Mesodermal cell (in vitro differentiated cells): ENCODE measurements at regions not wholly inside any gene's neighbourhood (a gene's known extent, or its start where the extent isn't known, plus 50 kb on each side); places are given as distances from the start of the nearest gene placed in this dataset.

Source experiments
- H3K27ac ChIP-seq: 2 replicates; pipeline ENCODE4 v1.7.0; 2013; ENCODE audit warnings: mild to moderate bottlenecking, low read depth, low read length, moderate library complexity; ENCODE audit not compliant: severe bottlenecking
- H3K36me3 ChIP-seq: 2 replicates; pipeline ENCODE4 v1.7.1; 2013; ENCODE audit warnings: mild to moderate bottlenecking, low read length, moderate library complexity; ENCODE audit not compliant: control insufficient read depth, insufficient read depth
- H3K4me1 ChIP-seq: one replicate; pipeline ENCODE4 v1.7.1; 2013; ENCODE audit warnings: mild to moderate bottlenecking, low read length; ENCODE audit not compliant: insufficient read depth, control insufficient read depth, poor library complexity, severe bottlenecking
- H3K4me3 ChIP-seq: 2 replicates; pipeline ENCODE4 v1.7.0; 2013; ENCODE audit warnings: low read length, control low read depth, mild to moderate bottlenecking; ENCODE audit not compliant: insufficient read depth, poor library complexity, severe bottlenecking; ENCODE audit errors: extremely low read depth
- H3K9me3 ChIP-seq: 2 replicates; pipeline ENCODE4 v1.7.1; 2013; ENCODE audit warnings: mild to moderate bottlenecking, low read length, moderate library complexity; ENCODE audit not compliant: control insufficient read depth
- WGBS, 2 experiments: methylation state at CpG; one replicate each; pipeline ENCODE4 v1.1.5; 2013; ENCODE audit warnings: missing lambda C conversion rate in 2 of 2; ENCODE audit not compliant: insufficient coverage in 2 of 2; 5-methylcytosine and 5-hydroxymethylcytosine counted together

DNA sequence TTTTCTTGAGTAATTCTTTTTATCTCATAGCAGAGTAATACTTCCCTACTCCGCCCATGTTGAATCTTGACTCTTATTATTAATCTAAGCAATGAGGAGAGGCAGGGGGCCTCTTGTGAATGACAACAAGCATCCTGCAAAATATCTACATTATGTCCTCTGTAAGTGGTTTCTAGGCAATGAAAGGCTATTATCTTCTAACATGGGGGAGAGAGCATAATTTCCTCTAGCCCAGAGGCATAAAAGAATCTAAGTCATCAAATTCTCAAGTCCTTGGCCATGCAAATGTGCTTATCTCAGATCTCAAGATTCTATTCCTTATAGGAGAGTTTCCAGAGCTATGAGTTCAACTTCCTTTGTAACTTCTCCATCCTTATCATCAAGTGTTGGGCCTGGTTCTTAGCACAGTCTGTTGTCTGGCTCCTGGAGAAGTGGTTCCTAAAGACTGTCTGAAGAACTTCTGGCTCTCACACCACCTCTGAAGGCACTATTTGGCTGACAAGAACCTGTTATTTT is 423.1 kb upstream of the INTU start:
- no peaks in the 10 kb centered on the region for H3K36me3 ChIP-seq
- H3K4me3 ChIP-seq: no peak overlapping the region
- no peak overlapping the region for H3K27ac ChIP-seq
- no peaks in the 10 kb centered on the region for H3K4me1 ChIP-seq
- H3K9me3 ChIP-seq: no peaks in the 10 kb centered on the region
- no CpG with 5 or more reads among the region's 1 CpG for WGBS, 2 experiments

DNA sequence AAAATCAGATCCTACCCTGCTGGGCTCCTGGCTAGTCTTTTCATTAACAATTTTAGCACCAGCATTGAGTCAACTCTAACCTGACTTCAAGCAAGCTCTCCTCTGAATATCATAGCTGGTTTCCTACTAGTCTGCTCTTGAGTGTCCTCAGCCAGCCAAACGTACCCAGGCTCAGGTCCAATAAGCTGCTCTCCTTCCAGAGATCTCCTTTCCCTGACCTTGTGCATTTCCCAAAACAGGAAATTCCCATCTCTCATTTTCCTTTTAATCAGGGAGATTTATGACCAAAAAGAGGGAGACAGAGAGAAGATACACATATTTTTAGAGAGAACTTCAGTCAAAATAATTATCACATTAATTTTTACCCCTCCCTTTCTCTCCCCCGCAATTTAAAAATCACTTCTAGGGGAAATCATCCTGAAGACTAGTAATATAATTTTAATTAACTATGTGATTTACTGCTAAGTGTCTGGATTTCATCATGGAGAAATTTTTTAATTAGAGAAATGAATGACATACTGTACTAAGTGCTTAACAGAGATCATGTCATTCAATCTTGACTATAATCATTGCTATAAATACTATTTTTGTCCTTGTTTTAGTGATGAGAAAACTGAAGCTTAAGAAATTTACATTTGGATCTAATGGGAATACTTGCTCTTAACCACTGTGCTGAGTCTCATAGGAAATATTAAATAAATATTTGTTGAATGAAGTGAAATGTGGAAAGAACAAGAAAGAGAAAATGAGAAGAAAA is 421.7 kb upstream of the INTU start:
- no peak overlapping the region for H3K4me3 ChIP-seq
- no peak overlapping the region for H3K27ac ChIP-seq
- no peaks in the 10 kb centered on the region for H3K9me3 ChIP-seq
- no peaks in the 10 kb centered on the region for H3K4me1 ChIP-seq
- H3K36me3 ChIP-seq: no peaks in the 10 kb centered on the region
- 67 to 90% methylated on average over 1 of the region's 2 CpGs for WGBS, 2 experiments

DNA sequence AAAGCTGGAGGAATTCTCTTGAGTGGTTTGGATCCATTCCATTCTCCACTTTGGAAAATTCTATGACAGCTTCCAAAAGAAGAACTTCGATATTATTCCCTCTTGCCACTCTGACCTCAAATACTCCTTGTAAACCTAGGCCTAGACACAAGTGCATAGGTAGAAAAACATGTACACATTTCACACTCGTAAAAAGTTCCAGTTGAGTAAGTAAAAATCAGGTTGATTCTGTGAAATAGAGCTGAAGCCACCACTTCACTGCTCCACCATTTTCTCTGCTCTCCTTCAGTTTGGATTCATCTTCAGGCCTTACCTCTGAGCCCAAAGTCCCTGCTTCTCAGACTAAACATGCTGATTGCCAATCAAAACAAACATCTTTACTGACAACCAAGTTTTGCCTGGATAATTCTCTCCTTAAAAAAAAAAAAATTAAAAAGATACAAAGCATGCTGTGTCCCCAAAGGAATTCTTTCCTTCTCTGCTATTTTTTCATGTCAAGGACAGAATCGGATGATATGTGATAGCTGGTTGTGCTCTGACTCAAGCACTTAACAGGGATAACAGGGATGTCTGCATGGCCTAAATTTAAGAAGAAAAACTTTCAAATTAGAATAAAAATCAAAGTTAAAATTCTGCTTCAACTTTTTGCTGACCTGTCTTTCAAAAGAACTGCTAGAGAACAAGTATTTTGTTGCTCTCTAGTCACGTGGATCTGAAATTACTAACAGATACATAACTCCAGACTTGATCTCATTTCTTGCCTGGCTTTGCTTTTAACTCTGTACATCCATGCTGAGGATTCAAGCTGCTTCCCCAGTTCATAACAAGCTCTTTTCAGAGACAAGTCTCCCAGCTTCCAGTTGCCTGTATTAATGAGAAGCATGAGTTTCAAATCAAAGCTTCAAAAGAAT is 420.9 kb upstream of the INTU start:
- Histone ChIP-seq H3K4me3 (no peak overlapping the region), H3K9me3 (no peaks in the 10 kb centered on the region), H3K4me1 (no peaks in the 10 kb centered on the region), H3K36me3 (no peaks in the 10 kb centered on the region), H3K27ac (no peak overlapping the region)
- 100% methylated on average over 1 to 2 of the region's 4 CpGs for WGBS, 2 experiments

DNA sequence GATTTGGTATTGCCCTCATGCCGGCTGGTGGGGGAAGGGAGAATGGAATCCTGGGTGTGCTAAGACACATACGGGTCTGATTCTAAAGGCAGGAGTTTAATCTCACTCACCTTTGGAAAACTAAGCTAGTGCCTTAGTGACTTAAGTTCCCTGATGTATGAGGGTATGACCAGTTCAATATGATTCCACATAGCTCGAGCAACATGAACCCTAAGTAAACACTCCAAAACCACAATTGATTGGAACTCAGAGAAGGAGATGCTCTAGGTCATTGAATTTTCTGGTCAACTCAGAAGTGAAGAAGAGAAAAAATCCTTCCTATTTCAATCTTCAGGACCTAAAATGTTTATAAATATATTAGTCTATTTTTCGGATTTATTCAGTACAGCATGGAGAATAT is 420.1 kb upstream of the INTU start:
- Histone ChIP-seq H3K4me3 (no peak overlapping the region), H3K27ac (no peak overlapping the region), H3K9me3 (no peaks in the 10 kb centered on the region), H3K36me3 (no peaks in the 10 kb centered on the region), H3K4me1 (no peaks in the 10 kb centered on the region)
- 63 to 100% methylated on average over 1 of the region's 4 CpGs for WGBS, 2 experiments

DNA sequence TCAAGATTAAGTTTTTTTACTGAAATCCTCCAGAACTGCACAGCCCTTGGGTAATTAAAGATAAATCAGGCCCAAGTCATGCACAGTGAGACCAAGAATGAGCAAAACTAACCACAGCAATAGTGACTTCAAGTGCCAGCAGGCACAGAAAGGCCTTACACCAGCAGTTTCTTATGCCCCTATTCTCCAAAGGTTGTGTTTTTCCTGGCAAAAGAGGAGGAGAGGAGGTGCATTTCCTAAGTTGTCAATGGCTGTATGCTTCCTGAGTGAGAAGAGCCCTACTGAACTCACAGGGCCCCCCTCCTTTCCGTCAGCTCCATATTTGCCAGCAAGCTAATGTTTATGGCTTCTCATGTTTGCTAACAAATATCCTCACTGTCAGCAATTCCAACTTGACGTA is 418.7 kb upstream of the INTU start:
- Histone ChIP-seq H3K4me3 (no peak overlapping the region), H3K4me1 (no peaks in the 10 kb centered on the region), H3K27ac (no peak overlapping the region), H3K9me3 (no peaks in the 10 kb centered on the region), H3K36me3 (no peaks in the 10 kb centered on the region)
- WGBS, 2 experiments: 86% methylated on average over 1 of the region's 2 CpGs; no CpG with 5 or more reads in 1 of the 2 experiments

DNA sequence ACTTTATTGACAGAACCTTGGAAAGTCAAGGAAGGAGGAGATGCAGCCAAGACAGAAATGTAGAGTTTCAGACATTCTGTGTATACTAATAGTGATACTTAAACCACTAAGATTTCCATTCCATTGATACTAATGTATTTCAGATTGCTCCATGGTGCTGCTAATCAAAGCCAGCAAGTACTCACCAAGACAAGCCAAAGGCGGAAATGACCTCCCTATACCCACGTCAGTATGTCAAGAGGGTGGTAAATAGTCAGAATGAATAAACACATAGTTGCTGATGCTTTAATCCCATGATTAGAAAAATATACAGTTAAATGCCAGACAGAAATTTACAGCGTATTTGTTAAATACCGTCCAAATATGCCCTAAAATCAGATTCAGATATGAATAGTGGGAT is 417.8 kb upstream of the INTU start:
- H3K4me1 ChIP-seq: no peaks in the 10 kb centered on the region
- no peak overlapping the region for H3K27ac ChIP-seq
- WGBS, 2 experiments: no CpG with 5 or more reads among the region's 4 CpGs
- H3K9me3 ChIP-seq: no peaks in the 10 kb centered on the region
- H3K4me3 ChIP-seq: no peak overlapping the region
- H3K36me3 ChIP-seq: no peaks in the 10 kb centered on the region

DNA sequence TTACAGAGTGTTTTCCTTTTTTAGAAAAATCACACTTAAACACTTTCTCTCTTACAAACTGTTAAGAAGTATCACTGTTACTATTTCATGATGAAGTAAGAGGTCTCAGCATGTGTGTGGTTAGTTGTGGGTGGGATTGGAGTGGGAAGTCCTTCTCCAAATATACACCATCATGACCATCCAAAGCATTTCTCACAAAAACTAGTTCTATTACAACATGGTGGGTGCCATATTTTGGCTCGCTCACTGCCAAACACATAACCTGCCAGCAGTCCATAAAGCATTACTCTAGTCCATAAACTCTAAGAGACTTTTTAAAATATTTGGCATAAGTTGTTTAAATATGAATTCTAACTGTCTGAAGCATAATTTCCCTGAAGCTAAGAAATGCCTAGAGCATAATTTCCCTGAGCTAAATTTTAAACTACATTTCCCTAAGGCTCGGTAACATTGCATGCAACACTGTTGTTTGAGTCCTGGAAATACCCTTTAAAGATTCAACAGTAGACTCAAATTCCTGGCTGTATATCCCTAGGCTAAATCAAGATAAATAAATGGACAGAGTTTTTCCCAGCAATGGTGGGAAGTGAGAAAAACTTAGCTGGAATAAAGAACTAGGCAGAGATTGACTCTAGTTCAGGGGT is 415.0 kb upstream of the INTU start:
- Histone ChIP-seq H3K27ac (no peak overlapping the region), H3K36me3 (no peaks in the 10 kb centered on the region), H3K4me1 (no peaks in the 10 kb centered on the region), H3K9me3 (no peaks in the 10 kb centered on the region), H3K4me3 (no peak overlapping the region)
- WGBS, 2 experiments: 86 to 100% methylated on average over 1 of the region's 2 CpGs

DNA sequence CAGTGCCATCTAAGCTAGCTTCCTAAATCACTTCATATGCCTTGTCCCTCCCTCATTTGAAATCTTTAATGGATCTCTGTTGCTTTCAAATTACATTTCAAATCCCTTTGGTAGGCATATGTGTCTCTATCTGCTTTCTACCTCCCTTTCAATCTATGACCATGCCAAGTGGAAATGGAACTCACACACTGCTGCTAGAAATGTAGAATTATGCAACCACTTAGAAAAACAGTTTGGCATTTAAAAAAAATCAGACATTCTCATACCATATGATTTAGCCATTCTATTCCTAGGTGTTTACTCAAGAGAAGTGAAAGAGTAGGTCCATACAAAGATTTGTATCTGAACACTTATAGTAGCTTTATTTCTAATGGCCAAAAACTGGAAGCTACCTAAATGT is 413.5 kb upstream of the INTU start:
- Histone ChIP-seq H3K36me3 (no peaks in the 10 kb centered on the region), H3K4me3 (no peak overlapping the region), H3K27ac (no peak overlapping the region), H3K9me3 (no peaks in the 10 kb centered on the region), H3K4me1 (no peaks in the 10 kb centered on the region)

DNA sequence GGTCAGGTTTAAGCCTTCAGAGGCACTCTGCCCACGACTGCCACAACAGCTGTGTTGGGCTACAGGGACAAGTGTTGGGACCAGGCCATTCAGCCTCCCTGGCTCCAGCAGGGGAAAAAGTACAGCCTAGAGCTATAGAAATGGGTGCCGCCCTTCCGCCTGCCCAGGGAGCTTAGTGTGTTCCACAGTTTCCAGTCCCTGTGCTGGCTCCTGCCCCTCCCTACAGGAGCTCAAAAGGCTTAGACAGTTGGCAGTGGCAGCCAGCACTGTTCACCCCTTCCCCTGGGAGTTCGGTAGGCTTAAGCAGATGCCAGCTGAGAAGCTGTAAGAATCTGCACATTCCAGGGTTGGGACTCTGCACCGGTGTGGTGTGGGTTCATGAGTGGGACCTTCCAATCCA is 408.2 kb upstream of the INTU start:
- Histone ChIP-seq H3K27ac (no peak overlapping the region), H3K4me3 (no peak overlapping the region), H3K9me3 (no peaks in the 10 kb centered on the region), H3K36me3 (no peaks in the 10 kb centered on the region), H3K4me1 (no peaks in the 10 kb centered on the region)
- WGBS, 2 experiments: 88 to 92% methylated on average over 5 of the region's 5 CpGs

DNA sequence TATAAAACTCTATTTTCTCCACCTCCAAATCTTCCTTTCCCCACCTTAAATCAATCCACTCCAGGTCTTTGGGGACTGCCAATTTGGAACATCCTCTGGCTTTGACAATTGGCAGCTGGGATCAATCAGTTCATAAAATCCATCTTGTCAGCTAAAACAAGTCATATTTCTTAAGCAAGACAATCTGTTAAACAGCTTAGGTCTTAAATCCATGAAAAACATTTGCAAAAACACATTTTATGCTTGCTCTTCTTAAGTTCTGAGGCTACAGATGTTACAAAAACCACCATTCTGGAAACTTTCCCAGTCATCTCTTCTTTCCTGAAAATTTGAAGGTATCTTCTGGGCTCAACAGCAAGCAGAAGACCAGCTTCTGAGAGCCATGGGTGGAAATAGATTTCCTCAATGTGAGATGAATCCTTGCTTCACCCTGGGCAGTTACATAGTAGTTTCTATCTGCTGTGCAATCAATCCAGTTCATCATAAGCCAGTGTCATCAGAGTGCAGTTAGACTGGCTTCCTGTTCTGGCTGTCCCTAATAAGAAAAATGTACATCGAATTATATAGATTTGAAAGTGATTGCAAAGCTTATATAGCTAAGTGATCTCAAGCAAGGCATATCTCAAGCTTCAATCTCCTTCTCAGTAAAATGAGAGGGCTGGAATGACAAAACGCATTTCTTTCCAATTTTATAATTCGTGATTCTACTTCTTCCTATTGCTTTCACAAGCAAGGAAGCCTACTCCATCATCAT is 402.7 kb upstream of the INTU start:
- Histone ChIP-seq H3K4me1 (no peaks in the 10 kb centered on the region), H3K4me3 (no peak overlapping the region), H3K9me3 (no peaks in the 10 kb centered on the region), H3K27ac (no peak overlapping the region), H3K36me3 (no peaks in the 10 kb centered on the region)
- WGBS, 2 experiments: 94 to 100% methylated on average over 2 of the region's 3 CpGs
